DOHH2 (cell line): ENCODE measurements at regions not wholly inside any gene's neighbourhood (a gene's known extent, or its start where the extent isn't known, plus 50 kb on each side); places are given as distances from the start of the nearest gene placed in this dataset.

Experiments used
- EZH2phosphoT487 ChIP-seq: fragments of 200-600 bp; sonication (generic); IDR thresholded peaks from 2 replicates; pipeline ENCODE4 v1.6.1; 2017; ENCODE audit warnings: borderline replicate concordance, mild to moderate bottlenecking, antibody characterized with exemption, low read length, moderate library complexity, mixed read lengths
- TF ChIP-seq, protein P1 (sequence below): fragments of 200-600 bp; sonication (generic); IDR thresholded peaks from one replicate; pipeline ENCODE4 v1.5.1; 2014; ENCODE audit warnings: antibody characterized with exemption, mild to moderate bottlenecking, low read depth, low read length; ENCODE audit not compliant: poor library complexity, severe bottlenecking

DNA sequence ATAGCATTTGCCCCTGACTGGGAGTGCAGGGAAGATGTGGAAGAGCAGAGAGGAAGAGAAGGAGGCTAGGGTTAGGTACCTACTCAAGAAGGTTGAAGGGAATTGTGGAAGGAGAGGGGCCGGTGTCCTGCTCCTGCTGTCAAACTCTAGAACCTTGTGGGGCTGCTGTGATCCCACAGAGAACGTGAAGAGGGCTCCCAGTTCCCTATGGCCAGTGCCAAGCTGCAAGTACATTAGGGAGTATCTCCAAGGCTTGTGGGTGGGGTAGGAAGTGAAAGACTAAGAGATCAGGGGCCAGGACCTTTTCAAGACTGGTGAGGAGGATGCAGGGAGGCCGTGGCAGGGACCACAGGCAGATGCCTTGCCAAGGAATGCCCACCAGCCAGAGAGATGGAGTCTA lies 263.4 kb downstream of the CDH26 start:
- TF ChIP-seq, protein P1, sequence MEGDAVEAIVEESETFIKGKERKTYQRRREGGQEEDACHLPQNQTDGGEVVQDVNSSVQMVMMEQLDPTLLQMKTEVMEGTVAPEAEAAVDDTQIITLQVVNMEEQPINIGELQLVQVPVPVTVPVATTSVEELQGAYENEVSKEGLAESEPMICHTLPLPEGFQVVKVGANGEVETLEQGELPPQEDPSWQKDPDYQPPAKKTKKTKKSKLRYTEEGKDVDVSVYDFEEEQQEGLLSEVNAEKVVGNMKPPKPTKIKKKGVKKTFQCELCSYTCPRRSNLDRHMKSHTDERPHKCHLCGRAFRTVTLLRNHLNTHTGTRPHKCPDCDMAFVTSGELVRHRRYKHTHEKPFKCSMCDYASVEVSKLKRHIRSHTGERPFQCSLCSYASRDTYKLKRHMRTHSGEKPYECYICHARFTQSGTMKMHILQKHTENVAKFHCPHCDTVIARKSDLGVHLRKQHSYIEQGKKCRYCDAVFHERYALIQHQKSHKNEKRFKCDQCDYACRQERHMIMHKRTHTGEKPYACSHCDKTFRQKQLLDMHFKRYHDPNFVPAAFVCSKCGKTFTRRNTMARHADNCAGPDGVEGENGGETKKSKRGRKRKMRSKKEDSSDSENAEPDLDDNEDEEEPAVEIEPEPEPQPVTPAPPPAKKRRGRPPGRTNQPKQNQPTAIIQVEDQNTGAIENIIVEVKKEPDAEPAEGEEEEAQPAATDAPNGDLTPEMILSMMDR, result no peak
- no peak for TF ChIP-seq EZH2phosphoT487
